KOPT-K1 (cell line): ENCODE measurements at regions not wholly inside any gene's neighbourhood (a gene's known extent, or its start where the extent isn't known, plus 50 kb on each side); places are given as distances from the start of the nearest gene placed in this dataset.

Experiments
- H3K27ac ChIP-seq: fragments of 200-600 bp; sonication (generic); 2 replicates; pipeline ENCODE4 v1.5.1; 2016; ENCODE audit warnings: antibody characterized with exemption, mild to moderate bottlenecking, low read depth, low read length; ENCODE audit not compliant: poor library complexity, severe bottlenecking
- H3K36me3 ChIP-seq: fragments of 200-600 bp; sonication (generic); 2 replicates; pipeline ENCODE4 v1.5.1; 2017; ENCODE audit warnings: antibody characterized with exemption, mild to moderate bottlenecking, low read length, moderate library complexity; ENCODE audit not compliant: insufficient read depth
- H3K9me3 ChIP-seq: fragments of 200-600 bp; sonication (generic); 2 replicates; pipeline ENCODE4 v1.5.1; 2017; ENCODE audit warnings: antibody characterized with exemption, low read length, mild to moderate bottlenecking; ENCODE audit not compliant: insufficient read depth, poor library complexity, severe bottlenecking

- Histone ChIP-seq H3K27ac (no peak overlapping the region), H3K36me3 (no peaks in the 10 kb centered on the region), H3K9me3 (no peaks in the 10 kb centered on the region)
These were observed 985.9 kb downstream of the CDH18 start for GRCh38 chr5:19002111-19002510.

DNA sequence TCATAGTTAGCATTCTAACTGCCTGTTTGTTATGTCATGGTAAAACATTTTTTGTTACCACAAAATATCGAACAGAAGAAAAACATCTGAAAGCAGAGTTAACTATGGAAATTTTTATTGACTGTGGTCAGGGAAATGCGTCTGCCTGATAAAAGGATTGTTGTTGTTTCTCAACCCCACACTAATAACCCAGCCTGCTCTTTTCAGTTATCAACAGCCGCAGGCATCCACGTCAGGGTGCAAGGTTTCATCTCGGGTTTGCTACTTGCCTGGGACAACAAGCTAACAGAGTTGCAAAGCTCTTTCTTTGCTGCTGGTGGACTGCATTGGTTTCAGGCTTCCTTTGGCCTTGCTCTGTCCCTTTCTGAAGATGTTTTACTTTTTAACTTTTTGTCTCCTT is 969.2 kb downstream of the CDH18 start:
- no peak overlapping the region for H3K27ac ChIP-seq
- no peaks in the 10 kb centered on the region for H3K9me3 ChIP-seq
- H3K36me3 ChIP-seq, result no peaks in the 10 kb centered on the region

DNA sequence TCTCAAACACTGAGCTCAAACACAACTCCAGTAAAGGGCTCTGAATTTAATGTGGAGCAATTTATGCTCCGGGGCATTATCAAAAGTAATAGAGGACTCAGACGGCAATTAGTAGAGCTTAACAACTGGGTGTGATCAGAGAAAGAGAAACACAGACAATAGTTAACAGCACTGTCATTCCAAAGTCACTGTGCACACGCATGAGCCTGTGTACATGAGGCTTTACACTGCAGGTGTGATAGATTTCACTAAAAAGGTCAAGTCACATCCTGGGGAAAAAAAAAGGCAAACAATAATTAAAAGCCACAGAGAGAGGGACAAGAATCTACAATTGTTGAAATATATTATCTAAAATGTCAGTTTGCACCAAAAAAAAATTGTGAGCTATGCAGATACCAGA is 956.5 kb downstream of the CDH18 start:
- H3K27ac ChIP-seq, result no peak overlapping the region
- H3K9me3 ChIP-seq, result no peaks in the 10 kb centered on the region
- H3K36me3 ChIP-seq, result no peaks in the 10 kb centered on the region

DNA sequence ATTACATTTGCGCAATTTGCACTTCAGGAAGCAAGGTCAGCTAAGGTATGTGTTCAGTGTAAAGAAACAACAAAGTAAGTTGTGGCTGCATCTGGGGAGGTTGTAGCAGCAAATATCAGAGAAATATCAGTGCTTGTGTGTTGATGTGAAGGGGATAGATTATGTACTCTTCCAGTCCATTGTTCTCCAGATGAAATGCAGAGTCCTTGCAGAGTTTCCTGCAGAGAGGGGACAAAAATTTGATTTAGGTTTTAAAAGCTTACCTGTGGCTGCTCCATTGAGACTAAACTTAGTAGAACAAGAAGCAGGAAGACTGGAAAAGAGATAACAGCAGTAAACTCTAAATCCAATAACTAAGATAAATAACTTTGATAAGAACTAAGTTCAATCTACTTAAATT is 952.2 kb downstream of the CDH18 start:
- no peaks in the 10 kb centered on the region for H3K9me3 ChIP-seq

GRCh38 chr5:19042106-19042505 is 945.9 kb downstream of the CDH18 start:
- H3K27ac ChIP-seq, result no peak overlapping the region
- H3K9me3 ChIP-seq, result no peaks in the 10 kb centered on the region
- no peaks in the 10 kb centered on the region for H3K36me3 ChIP-seq

More for the DNA sequence above, 952.2 kb downstream of the CDH18 start:
- Histone ChIP-seq H3K27ac (no peak overlapping the region), H3K36me3 (no peaks in the 10 kb centered on the region)

DNA sequence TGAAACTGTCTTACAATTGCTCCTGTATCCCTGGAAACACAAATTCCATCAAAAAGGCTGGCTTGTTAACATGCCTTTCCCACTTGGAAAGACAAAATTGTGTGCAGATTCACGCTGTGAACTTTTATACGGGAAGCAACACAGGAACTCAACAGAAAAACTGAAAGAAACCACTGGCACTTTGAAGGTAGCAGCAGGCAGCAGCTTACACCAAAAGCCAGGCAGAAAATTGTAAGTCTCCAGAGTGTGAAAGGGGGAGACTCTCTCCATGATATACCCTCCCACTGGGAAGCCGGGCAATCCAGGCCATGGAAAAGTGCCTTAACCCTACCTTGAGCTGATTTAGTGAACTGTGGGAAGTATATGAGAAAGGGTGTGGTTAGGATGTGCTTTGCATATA is 943.7 kb downstream of the CDH18 start:
- no peaks in the 10 kb centered on the region for H3K36me3 ChIP-seq
- H3K27ac ChIP-seq, result no peak overlapping the region
- H3K9me3 ChIP-seq, result no peaks in the 10 kb centered on the region

GRCh38 chr5:19044931-19045695 is 942.9 kb downstream of the CDH18 start:
- H3K27ac ChIP-seq, result no peak overlapping the region
- H3K36me3 ChIP-seq, result no peaks in the 10 kb centered on the region
- no peaks in the 10 kb centered on the region for H3K9me3 ChIP-seq

- H3K36me3 ChIP-seq, result no peaks in the 10 kb centered on the region
- no peak overlapping the region for H3K27ac ChIP-seq
- H3K9me3 ChIP-seq, result no peaks in the 10 kb centered on the region
These were observed 940.7 kb downstream of the CDH18 start for GRCh38 chr5:19047277-19047676.

- Histone ChIP-seq H3K9me3 (no peaks in the 10 kb centered on the region), H3K36me3 (no peaks in the 10 kb centered on the region), H3K27ac (no peak overlapping the region)
These were observed 939.3 kb downstream of the CDH18 start for GRCh38 chr5:19048726-19049125.

- Histone ChIP-seq H3K9me3 (no peaks in the 10 kb centered on the region), H3K27ac (no peak overlapping the region), H3K36me3 (no peaks in the 10 kb centered on the region)
These were observed 929.8 kb downstream of the CDH18 start for GRCh38 chr5:19058216-19058615.

DNA sequence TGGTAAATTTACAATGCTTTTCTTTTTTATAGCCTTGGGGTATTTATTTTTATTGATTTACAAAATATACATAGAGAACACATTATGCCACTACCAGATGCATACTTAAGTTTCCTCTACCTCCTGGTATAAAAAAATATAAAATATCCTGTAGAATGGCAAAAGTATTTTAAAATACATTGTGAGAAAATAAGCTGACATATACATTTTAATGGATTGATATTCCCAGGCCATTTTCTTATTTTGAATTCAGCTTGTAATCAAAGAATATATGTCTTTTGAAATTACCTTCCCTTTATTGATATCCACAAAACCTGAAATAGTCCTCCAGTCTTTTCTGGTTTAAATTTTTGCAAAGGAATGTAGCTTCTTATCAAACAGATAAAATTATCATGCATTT is 923.9 kb downstream of the CDH18 start:
- Histone ChIP-seq H3K27ac (no peak overlapping the region), H3K9me3 (no peaks in the 10 kb centered on the region), H3K36me3 (no peaks in the 10 kb centered on the region)

DNA sequence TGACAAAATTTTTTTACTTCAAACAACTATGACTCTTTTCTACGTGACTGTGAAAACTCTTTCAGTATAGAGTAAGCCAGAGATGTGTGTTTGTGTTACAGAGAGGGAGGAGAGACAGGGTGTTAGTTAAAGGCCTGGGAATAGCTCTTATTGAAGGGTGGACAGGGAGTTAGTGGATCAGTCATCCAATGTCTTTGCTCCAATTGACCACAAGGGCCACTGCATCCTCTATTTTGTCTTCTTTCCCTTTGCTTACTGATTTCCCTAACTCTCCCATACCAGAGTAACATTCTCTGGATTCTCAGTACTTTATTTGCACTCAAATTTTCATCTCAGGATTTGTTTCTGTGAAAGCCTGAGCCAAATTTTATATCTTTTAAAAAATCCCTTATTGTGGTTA is 920.3 kb downstream of the CDH18 start:
- Histone ChIP-seq H3K9me3 (no peaks in the 10 kb centered on the region), H3K36me3 (no peaks in the 10 kb centered on the region), H3K27ac (no peak overlapping the region)

- Histone ChIP-seq H3K36me3 (no peaks in the 10 kb centered on the region), H3K9me3 (no peaks in the 10 kb centered on the region), H3K27ac (no peak overlapping the region)
These were observed 889.6 kb downstream of the CDH18 start for GRCh38 chr5:19098434-19098833.

- no peaks in the 10 kb centered on the region for H3K36me3 ChIP-seq
- no peaks in the 10 kb centered on the region for H3K9me3 ChIP-seq
- no peak overlapping the region for H3K27ac ChIP-seq
These were observed 888.8 kb downstream of the CDH18 start for GRCh38 chr5:19099195-19099594.

GRCh38 chr5:19104948-19105347 is 883.1 kb downstream of the CDH18 start:
- no peaks in the 10 kb centered on the region for H3K9me3 ChIP-seq
- no peak overlapping the region for H3K27ac ChIP-seq
- no peaks in the 10 kb centered on the region for H3K36me3 ChIP-seq

GRCh38 chr5:19122923-19123322 is 865.1 kb downstream of the CDH18 start:
- Histone ChIP-seq H3K9me3 (no peaks in the 10 kb centered on the region), H3K36me3 (no peaks in the 10 kb centered on the region), H3K27ac (no peak overlapping the region)
